Spleen (tissue), 3 donors: ENCODE measurements at regions not wholly inside any gene's neighbourhood (a gene's known extent, or its start where the extent isn't known, plus 50 kb on each side); places are given as distances from the start of the nearest gene placed in this dataset.

ENCODE experiments used
- POLR2A ChIP-seq, 3 donors: fragments of 450-650 bp; IDR thresholded peaks; one replicate each; pipeline ENCODE4 v1.5.1; 2017; ENCODE audit warnings: antibody characterized with exemption in 3 of 3, mild to moderate bottlenecking in 1 of 3
- POLR2AphosphoS5 ChIP-seq, 3 donors: sonication (generic); formaldehyde crosslinking; IDR thresholded peaks; one replicate each; pipeline ENCODE4 v1.5.1; 2017; ENCODE audit warnings: antibody characterized with exemption in 3 of 3

- TF ChIP-seq POLR2AphosphoS5 (IDR thresholded peaks at IDR 0.05) (no peak), POLR2A (IDR thresholded peaks at IDR 0.05) (no peak)
These were observed 334.9 kb downstream of the BARHL2 start for GRCh38 chr1:90382161-90382560.
